Kidney (tissue), 13 donors: ENCODE measurements at regions not wholly inside any gene's neighbourhood (a gene's known extent, or its start where the extent isn't known, plus 50 kb on each side); places are given as distances from the start of the nearest gene placed in this dataset.

ENCODE experiments used
- DNase-seq, 5 donors: peaks; one replicate each; pipeline ENCODE4 v3.0.0-alpha.2; 2013 to 2020
- FAIRE-seq: peaks from 2 replicates; lab custom pipeline; 2012; peaks lifted over from hg19 to GRCh38; lab: Jason Lieb, UNC
- H3K27ac ChIP-seq, 2 donors: one replicate each; pipeline ENCODE4 v1.7.0; 2013; ENCODE audit warnings: low read depth in 2 of 2, low read length in 2 of 2, inconsistent platforms in 1 of 2
- H3K27me3 ChIP-seq: one replicate; pipeline ENCODE4 v1.7.1; 2013; ENCODE audit warnings: low read length, inconsistent platforms; ENCODE audit not compliant: control insufficient read depth, insufficient read depth
- H3K36me3 ChIP-seq, 3 donors: one replicate each; pipeline versions ENCODE4 v1.7.0 to v1.7.1; 2013; ENCODE audit warnings: low read length in 3 of 3, control low read depth in 1 of 3, inconsistent platforms in 1 of 3; ENCODE audit not compliant: insufficient read depth in 3 of 3, control insufficient read depth in 2 of 3
- H3K4me1 ChIP-seq, 3 donors: one replicate each; pipeline versions ENCODE4 v1.7.0 to v1.7.1; 2013; ENCODE audit warnings: low read length in 3 of 3, inconsistent platforms in 1 of 3, low read depth in 1 of 3; ENCODE audit not compliant: control insufficient read depth in 2 of 3, insufficient read depth in 2 of 3
- H3K4me3 ChIP-seq, 3 donors: one replicate each; pipeline versions ENCODE4 v1.7.0 to v1.8.1; 2013; ENCODE audit warnings: low read length in 3 of 3, control low read depth in 1 of 3, inconsistent platforms in 1 of 3
- H3K9ac ChIP-seq, 3 donors: one replicate each; pipeline versions ENCODE4 v1.7.0 to v1.7.1; 2013; ENCODE audit warnings: low read length in 3 of 3, control low read depth in 1 of 3, inconsistent platforms in 1 of 3
- H3K9me3 ChIP-seq, 3 donors: one replicate each; pipeline versions ENCODE4 v1.7.0 to v1.7.1; 2013; ENCODE audit warnings: low read length in 3 of 3, control low read depth in 1 of 3, inconsistent platforms in 1 of 3; ENCODE audit not compliant: control insufficient read depth in 2 of 3, insufficient read depth in 1 of 3
- intact Hi-C: fragments of 100-400 bp; cut with DNase I; formaldehyde crosslinking; loops from one replicate; pipeline ENCODE4 v1.11.1; 2022
- TF ChIP-seq, protein P1 (sequence below): IDR thresholded peaks from 3 replicates; pipeline ENCODE4 v1.5.1; 2012; ENCODE audit warnings: mild to moderate bottlenecking, moderate library complexity, borderline replicate concordance; ENCODE audit not compliant: insufficient read depth; ENCODE audit errors: extremely low read depth
- donor health status: control.
- donor health status: control.
- donor health status: control.
- donor health status: control.
- donor health status: control.
- donor health status: DM: yes; HTN: yes; CAD: no.
- donor health status: Normal renal cell carcinoma (clear cell type).

DNA sequence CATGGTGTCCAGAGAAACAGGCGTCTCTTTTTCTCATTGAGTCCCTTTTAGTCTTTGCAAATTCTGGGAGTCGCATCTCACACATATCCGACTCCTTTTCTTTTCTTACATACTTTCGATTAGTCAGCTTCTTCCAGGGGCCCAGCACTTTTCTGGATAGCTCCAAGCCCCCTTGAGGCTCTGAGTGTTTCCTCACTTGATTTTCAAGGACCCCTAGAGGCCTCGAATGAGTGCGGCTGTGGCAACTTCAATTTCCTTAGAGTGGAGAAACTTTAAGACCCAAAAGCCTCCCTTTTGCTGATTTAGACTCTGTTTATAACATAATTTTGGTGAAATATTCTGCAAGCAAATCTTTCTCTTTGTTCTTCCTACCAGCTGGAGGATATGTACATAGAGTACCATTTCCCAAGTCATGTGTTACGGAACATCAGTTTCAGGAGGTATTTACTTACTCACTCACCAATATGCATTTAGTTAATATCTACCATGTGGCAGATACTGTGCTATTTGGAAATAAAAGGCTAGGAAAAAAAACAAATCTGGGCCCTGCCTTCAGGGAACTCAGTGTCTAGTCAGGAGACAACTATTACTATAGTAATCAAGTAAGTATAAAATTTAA, 555.2 kb downstream of the REEP3 start:
- Histone ChIP-seq H3K36me3 (no peaks in the 10 kb centered on the region), H3K4me3 (no peak overlapping the region), H3K4me1 (no peaks in the 10 kb centered on the region), H3K27ac (no peak overlapping the region), H3K27me3 (no peaks in the 10 kb centered on the region), H3K9me3 (no peaks in the 10 kb centered on the region), H3K9ac (no peak overlapping the region)
- FAIRE-seq (no peak), DNase-seq (no peak)
- TF ChIP-seq, protein P1, sequence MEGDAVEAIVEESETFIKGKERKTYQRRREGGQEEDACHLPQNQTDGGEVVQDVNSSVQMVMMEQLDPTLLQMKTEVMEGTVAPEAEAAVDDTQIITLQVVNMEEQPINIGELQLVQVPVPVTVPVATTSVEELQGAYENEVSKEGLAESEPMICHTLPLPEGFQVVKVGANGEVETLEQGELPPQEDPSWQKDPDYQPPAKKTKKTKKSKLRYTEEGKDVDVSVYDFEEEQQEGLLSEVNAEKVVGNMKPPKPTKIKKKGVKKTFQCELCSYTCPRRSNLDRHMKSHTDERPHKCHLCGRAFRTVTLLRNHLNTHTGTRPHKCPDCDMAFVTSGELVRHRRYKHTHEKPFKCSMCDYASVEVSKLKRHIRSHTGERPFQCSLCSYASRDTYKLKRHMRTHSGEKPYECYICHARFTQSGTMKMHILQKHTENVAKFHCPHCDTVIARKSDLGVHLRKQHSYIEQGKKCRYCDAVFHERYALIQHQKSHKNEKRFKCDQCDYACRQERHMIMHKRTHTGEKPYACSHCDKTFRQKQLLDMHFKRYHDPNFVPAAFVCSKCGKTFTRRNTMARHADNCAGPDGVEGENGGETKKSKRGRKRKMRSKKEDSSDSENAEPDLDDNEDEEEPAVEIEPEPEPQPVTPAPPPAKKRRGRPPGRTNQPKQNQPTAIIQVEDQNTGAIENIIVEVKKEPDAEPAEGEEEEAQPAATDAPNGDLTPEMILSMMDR, result no peak
- intact Hi-C loops, result no loop called here

DNA sequence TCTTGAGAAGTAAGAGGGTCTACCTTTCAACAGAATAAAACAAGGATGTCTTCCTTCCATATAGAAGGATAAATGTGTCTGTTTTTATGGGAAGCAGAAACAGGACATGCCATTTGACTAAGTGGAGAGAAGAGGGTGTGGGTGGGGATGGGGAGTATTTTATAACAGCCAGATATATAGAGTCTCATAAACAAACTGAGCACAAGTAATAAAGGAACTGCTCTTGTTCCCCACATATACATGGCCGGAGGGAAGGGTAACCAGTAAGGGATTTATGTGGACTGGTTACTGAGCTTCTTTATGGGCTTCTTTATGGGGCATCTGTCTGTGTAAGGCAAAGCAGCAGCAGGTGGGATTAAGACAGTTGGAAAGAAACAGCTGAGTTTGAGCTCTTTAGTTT, 558.1 kb downstream of the REEP3 start:
- intact Hi-C loops, result no loop called here
- FAIRE-seq, result no peak
- TF ChIP-seq, protein P1, result no peak
- Histone ChIP-seq H3K4me1 (no peaks in the 10 kb centered on the region), H3K9ac (no peak overlapping the region), H3K27ac (no peak overlapping the region), H3K27me3 (no peaks in the 10 kb centered on the region), H3K36me3 (no peaks in the 10 kb centered on the region), H3K9me3 (no peaks in the 10 kb centered on the region), H3K4me3 (no peak overlapping the region)
- peak in 2 of 5 donors; percentile 21 to 40 for DNase-seq

DNA sequence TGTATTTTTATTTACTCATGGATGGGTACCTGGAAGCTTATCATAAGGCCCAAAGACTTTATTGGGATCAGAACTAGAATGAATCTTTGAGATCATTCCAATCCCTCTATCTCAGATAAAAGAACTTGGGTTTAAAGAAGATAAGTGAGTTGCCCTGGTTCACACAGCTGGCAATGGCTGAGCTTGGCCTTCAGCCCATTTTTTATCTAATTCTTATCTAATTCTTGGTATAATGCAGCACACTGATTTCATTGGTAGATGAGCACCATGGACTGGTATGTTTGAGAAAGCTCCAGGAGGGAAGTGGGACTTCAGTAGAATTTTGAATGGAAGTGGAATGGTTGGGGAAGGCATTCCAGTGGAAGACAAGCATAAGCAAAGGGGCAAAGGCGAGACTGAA, 558.9 kb downstream of the REEP3 start:
- no peaks in the 10 kb centered on the region for H3K36me3 ChIP-seq
- FAIRE-seq (no peak), DNase-seq (no peak)
- TF ChIP-seq, protein P1, result no peak
- intact Hi-C loops, result no loop called here
- H3K27ac ChIP-seq, result no peak overlapping the region
- no peak overlapping the region for H3K9ac ChIP-seq
- no peaks in the 10 kb centered on the region for H3K27me3 ChIP-seq
- no peak overlapping the region for H3K4me3 ChIP-seq
- H3K4me1 ChIP-seq, result no peaks in the 10 kb centered on the region
- H3K9me3 ChIP-seq, result no peaks in the 10 kb centered on the region
